ENCODE measurements at regions not wholly inside any gene's neighbourhood (a gene's known extent, or its start where the extent isn't known, plus 50 kb on each side); places are given as distances from the start of the nearest gene placed in this dataset.

DNA sequence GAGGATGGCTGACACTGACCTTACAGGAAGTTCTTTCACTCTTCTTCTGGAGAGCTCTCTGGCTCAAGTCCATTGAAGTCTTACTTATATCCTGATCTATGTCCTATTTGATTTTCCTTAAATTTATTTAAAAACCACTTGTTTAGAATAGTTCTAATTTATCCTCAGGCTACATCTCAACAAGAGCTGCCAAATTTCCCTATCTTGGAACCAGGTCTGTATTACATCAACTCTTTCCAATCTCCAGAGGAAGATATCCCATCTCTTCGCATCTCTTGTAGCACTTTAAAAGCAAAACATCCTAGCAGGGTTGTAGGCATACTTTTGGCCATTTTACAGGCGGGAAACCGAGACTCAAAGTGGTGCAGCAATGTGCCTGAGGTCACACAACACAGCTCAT, 290.5 kb upstream of the TEX13C start:
- DNase-seq (ENCODE audit: insufficient read length, low spot score) (no peak), FAIRE-seq (no peak)
- TF ChIP-seq, protein P1, sequence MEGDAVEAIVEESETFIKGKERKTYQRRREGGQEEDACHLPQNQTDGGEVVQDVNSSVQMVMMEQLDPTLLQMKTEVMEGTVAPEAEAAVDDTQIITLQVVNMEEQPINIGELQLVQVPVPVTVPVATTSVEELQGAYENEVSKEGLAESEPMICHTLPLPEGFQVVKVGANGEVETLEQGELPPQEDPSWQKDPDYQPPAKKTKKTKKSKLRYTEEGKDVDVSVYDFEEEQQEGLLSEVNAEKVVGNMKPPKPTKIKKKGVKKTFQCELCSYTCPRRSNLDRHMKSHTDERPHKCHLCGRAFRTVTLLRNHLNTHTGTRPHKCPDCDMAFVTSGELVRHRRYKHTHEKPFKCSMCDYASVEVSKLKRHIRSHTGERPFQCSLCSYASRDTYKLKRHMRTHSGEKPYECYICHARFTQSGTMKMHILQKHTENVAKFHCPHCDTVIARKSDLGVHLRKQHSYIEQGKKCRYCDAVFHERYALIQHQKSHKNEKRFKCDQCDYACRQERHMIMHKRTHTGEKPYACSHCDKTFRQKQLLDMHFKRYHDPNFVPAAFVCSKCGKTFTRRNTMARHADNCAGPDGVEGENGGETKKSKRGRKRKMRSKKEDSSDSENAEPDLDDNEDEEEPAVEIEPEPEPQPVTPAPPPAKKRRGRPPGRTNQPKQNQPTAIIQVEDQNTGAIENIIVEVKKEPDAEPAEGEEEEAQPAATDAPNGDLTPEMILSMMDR (IDR thresholded peaks at IDR 0.05; ENCODE audit: insufficient read depth, missing control alignments): no peak

Data from D721Med (cell line).